Vagina (tissue), 2 donors: ENCODE measurements at regions not wholly inside any gene's neighbourhood (a gene's known extent, or its start where the extent isn't known, plus 50 kb on each side); places are given as distances from the start of the nearest gene placed in this dataset.

Experiments used
- DNase-seq, 2 donors: peaks; one replicate each; pipeline ENCODE4 v3.0.0-alpha.2; 2017; ENCODE audit errors: extremely low spot score in 2 of 2
- H3K27ac ChIP-seq: fragments of 200-600 bp; sonication (generic); one replicate; pipeline ENCODE4 v1.5.1; 2019
- H3K27me3 ChIP-seq: fragments of 200-600 bp; sonication (generic); one replicate; pipeline ENCODE4 v1.5.1; 2019
- H3K36me3 ChIP-seq, 2 donors: fragments of 200-600 bp; sonication (generic); one replicate each; pipeline ENCODE4 v1.5.1; 2017 to 2019
- H3K4me1 ChIP-seq: fragments of 200-600 bp; sonication (generic); one replicate; pipeline ENCODE4 v1.5.1; 2019
- H3K4me3 ChIP-seq, 2 donors: fragments of 200-600 bp; sonication (generic); 1 replicate in 1 of 2; 2 replicates in 1 of 2; pipeline ENCODE4 v1.5.1; 2016 to 2019
- H3K9me3 ChIP-seq: fragments of 200-600 bp; sonication (generic); one replicate; pipeline ENCODE4 v1.5.1; 2019
- POLR2A ChIP-seq, 2 donors: fragments of 450-650 bp; IDR thresholded peaks; one replicate each; pipeline ENCODE4 v1.6.1; 2017; ENCODE audit warnings: antibody characterized with exemption in 2 of 2, mild to moderate bottlenecking in 2 of 2, moderate library complexity in 2 of 2
- POLR2AphosphoS5 ChIP-seq, 2 donors: sonication (generic); formaldehyde crosslinking; IDR thresholded peaks; one replicate each; pipeline ENCODE4 v1.9.0; 2017; ENCODE audit warnings: antibody characterized with exemption in 2 of 2, mild to moderate bottlenecking in 2 of 2, low read depth in 1 of 2; ENCODE audit not compliant: insufficient read depth in 1 of 2
- intact Hi-C: fragments of 100-400 bp; cut with DNase I; formaldehyde crosslinking; loops from one replicate; pipeline ENCODE4 v1.15.1; 2023
- TF ChIP-seq, protein P1 (sequence below), 3 experiments: fragments of 450-650 bp in 2 of 3; fragments of 200-600 bp in 1 of 3; sonication (generic) in 1 of 3; IDR thresholded peaks; one replicate each; pipeline ENCODE4 v1.5.1; 2017 to 2019; ENCODE audit warnings: antibody characterized with exemption in 3 of 3, mild to moderate bottlenecking in 2 of 3, moderate library complexity in 2 of 3

DNA sequence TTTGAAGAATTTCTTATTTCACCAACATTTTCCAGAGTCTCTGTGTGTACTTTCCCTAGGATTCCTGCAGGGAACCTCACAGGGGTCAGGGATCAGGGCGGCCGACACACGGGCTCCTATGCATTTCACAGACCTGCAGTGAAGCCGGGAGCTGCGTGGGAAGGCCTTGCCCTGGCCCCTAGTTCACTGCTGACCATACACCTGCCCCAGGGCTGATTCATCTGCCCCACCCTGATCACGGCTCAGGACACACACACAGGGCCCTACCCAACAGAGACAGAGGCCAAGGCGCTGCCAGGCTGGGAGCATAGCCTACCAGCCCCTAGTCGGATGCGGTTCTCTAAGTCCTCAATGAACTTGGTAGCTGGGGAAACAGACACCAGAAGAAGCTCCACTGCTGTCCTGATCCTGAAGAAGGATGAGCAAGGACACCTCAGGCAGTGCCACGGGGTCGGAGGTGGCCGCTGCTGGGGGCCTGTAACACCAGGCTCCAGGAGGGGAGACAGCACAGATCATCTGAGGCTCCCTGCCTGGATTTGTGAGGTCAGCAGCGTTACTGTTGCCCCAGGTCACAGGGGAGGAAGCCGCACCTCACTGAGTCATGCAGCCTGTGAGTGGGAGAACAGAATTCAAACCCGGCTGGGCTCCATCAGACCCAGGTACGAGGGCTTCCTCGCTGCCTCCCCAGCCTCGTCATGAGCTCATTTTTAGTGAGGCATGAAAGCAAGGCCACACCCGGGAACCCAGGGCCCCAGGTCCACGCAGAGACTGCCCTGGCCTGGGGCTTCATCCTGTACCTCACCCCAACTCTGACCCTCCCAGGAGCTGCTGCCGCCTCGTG lies 278.8 kb upstream of the PPP2R2D start:
- Histone ChIP-seq H3K27me3 (no peaks in the 10 kb centered on the region), H3K9me3 (no peaks in the 10 kb centered on the region), H3K27ac (no peak overlapping the region), H3K4me3 (no peak overlapping the region), H3K4me1 (no peaks in the 10 kb centered on the region), H3K36me3 (no peaks in the 10 kb centered on the region)
- intact Hi-C loops, result no loop called here
- TF ChIP-seq POLR2A (IDR thresholded peaks at IDR 0.05) (no peak), POLR2AphosphoS5 (IDR thresholded peaks at IDR 0.05; ENCODE audit: insufficient read depth in 1 of 2, low read depth in 1 of 2) (no peak)
- TF ChIP-seq, protein P1, sequence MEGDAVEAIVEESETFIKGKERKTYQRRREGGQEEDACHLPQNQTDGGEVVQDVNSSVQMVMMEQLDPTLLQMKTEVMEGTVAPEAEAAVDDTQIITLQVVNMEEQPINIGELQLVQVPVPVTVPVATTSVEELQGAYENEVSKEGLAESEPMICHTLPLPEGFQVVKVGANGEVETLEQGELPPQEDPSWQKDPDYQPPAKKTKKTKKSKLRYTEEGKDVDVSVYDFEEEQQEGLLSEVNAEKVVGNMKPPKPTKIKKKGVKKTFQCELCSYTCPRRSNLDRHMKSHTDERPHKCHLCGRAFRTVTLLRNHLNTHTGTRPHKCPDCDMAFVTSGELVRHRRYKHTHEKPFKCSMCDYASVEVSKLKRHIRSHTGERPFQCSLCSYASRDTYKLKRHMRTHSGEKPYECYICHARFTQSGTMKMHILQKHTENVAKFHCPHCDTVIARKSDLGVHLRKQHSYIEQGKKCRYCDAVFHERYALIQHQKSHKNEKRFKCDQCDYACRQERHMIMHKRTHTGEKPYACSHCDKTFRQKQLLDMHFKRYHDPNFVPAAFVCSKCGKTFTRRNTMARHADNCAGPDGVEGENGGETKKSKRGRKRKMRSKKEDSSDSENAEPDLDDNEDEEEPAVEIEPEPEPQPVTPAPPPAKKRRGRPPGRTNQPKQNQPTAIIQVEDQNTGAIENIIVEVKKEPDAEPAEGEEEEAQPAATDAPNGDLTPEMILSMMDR (IDR thresholded peaks at IDR 0.05), result no peak
- DNase-seq, result no peak

DNA sequence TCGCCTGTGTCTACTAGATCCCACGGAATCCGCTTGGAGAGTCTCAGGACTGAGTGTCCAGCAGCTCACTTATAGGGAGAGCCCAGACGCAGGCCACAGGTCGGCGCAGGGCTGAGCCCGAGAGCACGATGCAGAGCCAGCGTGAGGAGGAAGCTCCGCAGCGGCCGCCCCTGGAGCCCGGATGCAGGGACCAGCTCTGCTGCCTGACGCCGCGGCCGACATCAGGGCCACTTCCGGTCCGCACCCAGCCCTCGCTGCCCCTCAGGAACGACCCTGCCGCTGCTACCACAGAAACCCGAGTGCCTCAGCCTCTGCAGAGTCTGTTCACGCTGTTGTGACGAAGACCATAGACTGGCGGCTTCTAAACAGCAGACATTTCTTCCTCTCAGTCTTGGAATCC lies 275.8 kb upstream of the PPP2R2D start:
- Histone ChIP-seq H3K4me3 (no peak overlapping the region), H3K9me3 (no peaks in the 10 kb centered on the region), H3K36me3 (no peaks in the 10 kb centered on the region), H3K27me3 (no peaks in the 10 kb centered on the region), H3K4me1 (no peaks in the 10 kb centered on the region), H3K27ac (no peak overlapping the region)
- TF ChIP-seq POLR2A (IDR thresholded peaks at IDR 0.05) (no peak), POLR2AphosphoS5 (IDR thresholded peaks at IDR 0.05; ENCODE audit: insufficient read depth in 1 of 2, low read depth in 1 of 2) (no peak)
- TF ChIP-seq, protein P1 (IDR thresholded peaks at IDR 0.05), result no peak
- intact Hi-C loops, result no loop called here
- no peak for DNase-seq

DNA sequence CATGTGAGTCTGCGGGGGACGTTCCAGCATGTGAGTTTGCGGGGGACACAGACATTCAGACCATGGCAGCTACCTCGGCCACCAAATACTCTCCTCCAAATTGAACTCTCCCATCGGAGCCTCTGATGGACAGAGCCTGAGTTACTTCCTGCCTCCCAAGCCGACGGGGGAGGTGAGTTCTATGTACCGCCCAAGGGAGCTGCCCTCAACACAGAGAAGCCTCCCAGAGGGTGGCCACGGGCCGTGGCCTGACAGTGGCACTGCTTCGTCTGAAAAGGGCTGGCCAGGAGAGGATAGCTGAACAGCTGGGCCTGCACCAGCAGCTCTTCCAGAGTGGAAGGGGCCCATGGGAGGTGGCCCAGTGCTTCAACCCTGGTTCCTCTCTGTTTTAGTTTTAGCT lies 274.5 kb upstream of the PPP2R2D start:
- Histone ChIP-seq H3K36me3 (no peaks in the 10 kb centered on the region), H3K9me3 (no peaks in the 10 kb centered on the region), H3K27me3 (no peaks in the 10 kb centered on the region), H3K4me3 (no peak overlapping the region), H3K4me1 (no peaks in the 10 kb centered on the region), H3K27ac (no peak overlapping the region)
- TF ChIP-seq POLR2AphosphoS5 (IDR thresholded peaks at IDR 0.05; ENCODE audit: insufficient read depth in 1 of 2, low read depth in 1 of 2), result no peak
- no peak for TF ChIP-seq POLR2A (IDR thresholded peaks at IDR 0.05)
- TF ChIP-seq, protein P1 (IDR thresholded peaks at IDR 0.05), result no peak
- DNase-seq, result no peak
- intact Hi-C loops, result no loop called here

DNA sequence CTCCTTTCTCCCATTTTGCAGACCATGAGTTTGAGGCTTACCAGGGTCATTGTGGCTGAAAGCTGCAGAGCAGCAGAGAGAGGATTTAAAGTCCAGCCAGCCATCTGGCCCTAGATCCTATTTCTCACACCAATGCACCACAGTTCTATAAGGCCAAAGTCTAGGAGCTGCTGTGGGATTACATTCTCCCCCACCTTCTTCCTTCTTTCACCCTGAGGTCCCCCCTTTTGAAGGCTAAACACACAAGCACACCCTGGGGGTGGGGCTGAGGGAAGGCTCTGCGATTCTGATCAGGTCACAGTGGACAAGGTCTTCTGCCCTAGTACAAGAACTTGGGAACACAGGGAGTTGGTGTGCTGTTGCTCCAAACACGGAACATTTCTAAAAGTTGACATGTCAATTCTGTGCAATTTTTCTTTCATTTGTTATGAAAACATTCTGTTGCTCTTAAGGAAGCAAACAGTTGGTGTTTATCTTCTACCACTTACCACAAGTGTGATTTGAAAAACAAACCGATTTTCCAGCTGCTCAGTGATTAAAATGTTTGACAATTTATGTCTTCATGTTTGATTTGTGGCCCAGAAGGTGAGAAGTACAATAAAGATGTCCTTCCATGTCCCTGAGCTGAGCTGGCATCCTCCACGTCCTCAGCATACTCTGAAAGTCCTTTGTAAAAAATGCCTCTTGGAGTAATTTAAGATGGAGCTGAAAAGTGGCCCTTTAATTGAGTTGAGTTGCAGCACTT lies 271.6 kb upstream of the PPP2R2D start:
- Histone ChIP-seq H3K27me3 (no peaks in the 10 kb centered on the region), H3K4me1 (no peaks in the 10 kb centered on the region), H3K4me3 (no peak overlapping the region), H3K9me3 (no peaks in the 10 kb centered on the region), H3K27ac (no peak overlapping the region), H3K36me3 (no peaks in the 10 kb centered on the region)
- TF ChIP-seq POLR2AphosphoS5 (IDR thresholded peaks at IDR 0.05; ENCODE audit: insufficient read depth in 1 of 2, low read depth in 1 of 2) (no peak), POLR2A (IDR thresholded peaks at IDR 0.05) (no peak)
- TF ChIP-seq, protein P1 (IDR thresholded peaks at IDR 0.05), result no peak
- intact Hi-C loops, result no loop called here
- no peak for DNase-seq
